Thyroid gland (tissue), 4 donors: ENCODE measurements at regions not wholly inside any gene's neighbourhood (a gene's known extent, or its start where the extent isn't known, plus 50 kb on each side); places are given as distances from the start of the nearest gene placed in this dataset.

Experiments used
- POLR2A ChIP-seq, 2 donors: fragments of 450-650 bp; IDR thresholded peaks; one replicate each; pipeline ENCODE4 v1.6.1; 2017; ENCODE audit warnings: antibody characterized with exemption in 2 of 2, mild to moderate bottlenecking in 2 of 2, moderate library complexity in 1 of 2
- TF ChIP-seq, protein P1 (sequence below), 6 experiments: fragments of 200-600 bp in 3 of 6; fragments of 450-650 bp in 3 of 6; sonication (generic) in 3 of 6; IDR thresholded peaks; one replicate each; pipeline ENCODE4 v1.5.1; 2016 to 2019; ENCODE audit warnings: antibody characterized with exemption in 6 of 6, mild to moderate bottlenecking in 2 of 6, inconsistent platforms in 1 of 6, moderate library complexity in 1 of 6

DNA sequence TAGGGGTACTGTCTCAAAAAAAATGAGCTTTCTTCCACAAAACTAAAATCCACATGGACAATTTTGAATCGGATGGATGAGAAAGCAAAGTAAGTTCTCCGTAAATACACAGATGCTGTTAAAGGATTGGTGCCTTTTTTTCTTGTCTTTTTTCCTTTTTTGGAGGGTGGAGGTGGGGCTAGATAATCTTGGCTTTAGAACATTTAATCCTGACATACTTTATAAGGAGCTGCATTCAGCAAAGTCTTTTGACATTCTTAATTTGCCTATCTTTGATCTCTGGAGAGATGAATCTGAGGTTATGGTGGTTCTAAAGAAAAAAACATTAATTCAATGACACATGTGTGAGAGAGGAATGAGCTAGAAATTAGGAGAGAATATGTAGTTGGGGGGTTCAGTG, 312.3 kb upstream of the KCNJ16 start:
- TF ChIP-seq, protein P1, sequence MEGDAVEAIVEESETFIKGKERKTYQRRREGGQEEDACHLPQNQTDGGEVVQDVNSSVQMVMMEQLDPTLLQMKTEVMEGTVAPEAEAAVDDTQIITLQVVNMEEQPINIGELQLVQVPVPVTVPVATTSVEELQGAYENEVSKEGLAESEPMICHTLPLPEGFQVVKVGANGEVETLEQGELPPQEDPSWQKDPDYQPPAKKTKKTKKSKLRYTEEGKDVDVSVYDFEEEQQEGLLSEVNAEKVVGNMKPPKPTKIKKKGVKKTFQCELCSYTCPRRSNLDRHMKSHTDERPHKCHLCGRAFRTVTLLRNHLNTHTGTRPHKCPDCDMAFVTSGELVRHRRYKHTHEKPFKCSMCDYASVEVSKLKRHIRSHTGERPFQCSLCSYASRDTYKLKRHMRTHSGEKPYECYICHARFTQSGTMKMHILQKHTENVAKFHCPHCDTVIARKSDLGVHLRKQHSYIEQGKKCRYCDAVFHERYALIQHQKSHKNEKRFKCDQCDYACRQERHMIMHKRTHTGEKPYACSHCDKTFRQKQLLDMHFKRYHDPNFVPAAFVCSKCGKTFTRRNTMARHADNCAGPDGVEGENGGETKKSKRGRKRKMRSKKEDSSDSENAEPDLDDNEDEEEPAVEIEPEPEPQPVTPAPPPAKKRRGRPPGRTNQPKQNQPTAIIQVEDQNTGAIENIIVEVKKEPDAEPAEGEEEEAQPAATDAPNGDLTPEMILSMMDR (IDR thresholded peaks at IDR 0.05): no peak
- no peak for TF ChIP-seq POLR2A (IDR thresholded peaks at IDR 0.05)
